Thymus (tissue), 11 donors: ENCODE measurements at regions not wholly inside any gene's neighbourhood (a gene's known extent, or its start where the extent isn't known, plus 50 kb on each side); places are given as distances from the start of the nearest gene placed in this dataset.
"Not testable (repeated sequence)": the region's sequence is repeated elsewhere in the genome, so short reads cannot be mapped to it uniquely, and the experiment has no call there.

ENCODE experiments used
- DNase-seq, 9 donors: peaks; one replicate each; pipeline ENCODE4 v3.0.0-alpha.2; 2013; ENCODE audit warnings: low spot score in 9 of 9, low read depth in 6 of 9, missing footprints in 1 of 9
- H3K27ac ChIP-seq, 2 donors: one replicate each; pipeline ENCODE4 v1.5.1; 2013; ENCODE audit warnings: control low read depth in 1 of 2, low read depth in 1 of 2, low read length in 1 of 2, mild to moderate bottlenecking in 1 of 2, moderate library complexity in 1 of 2
- H3K27me3 ChIP-seq, 2 donors: one replicate each; pipeline ENCODE4 v1.5.1; 2013; ENCODE audit warnings: low read length in 1 of 2; ENCODE audit not compliant: control insufficient read depth in 2 of 2, insufficient read depth in 1 of 2
- H3K36me3 ChIP-seq, 2 donors: one replicate each; pipeline ENCODE4 v1.5.1; 2013; ENCODE audit warnings: low read length in 1 of 2, mild to moderate bottlenecking in 1 of 2, moderate library complexity in 1 of 2; ENCODE audit not compliant: control insufficient read depth in 2 of 2, insufficient read depth in 2 of 2
- H3K4me1 ChIP-seq, 2 donors: one replicate each; pipeline ENCODE4 v1.5.1; 2013; ENCODE audit warnings: low read length in 2 of 2; ENCODE audit not compliant: control insufficient read depth in 2 of 2, insufficient read depth in 2 of 2
- H3K4me3 ChIP-seq, 2 donors: one replicate each; pipeline ENCODE4 v1.5.1; 2013; ENCODE audit warnings: low read length in 2 of 2, control low read depth in 1 of 2, mild to moderate bottlenecking in 1 of 2
- H3K9me3 ChIP-seq, 2 donors: one replicate each; pipeline ENCODE4 v1.5.1; 2013; ENCODE audit warnings: low read length in 1 of 2, mild to moderate bottlenecking in 1 of 2; ENCODE audit not compliant: control insufficient read depth in 2 of 2, insufficient read depth in 1 of 2
- WGBS: extraction: QIAGEN DNeasy Blood & Tissue Kit; methylation state at CpG from one replicate; pipeline ENCODE4 v1.1.7; 2013; 5-methylcytosine and 5-hydroxymethylcytosine counted together
- donor health status: healthy.

DNA sequence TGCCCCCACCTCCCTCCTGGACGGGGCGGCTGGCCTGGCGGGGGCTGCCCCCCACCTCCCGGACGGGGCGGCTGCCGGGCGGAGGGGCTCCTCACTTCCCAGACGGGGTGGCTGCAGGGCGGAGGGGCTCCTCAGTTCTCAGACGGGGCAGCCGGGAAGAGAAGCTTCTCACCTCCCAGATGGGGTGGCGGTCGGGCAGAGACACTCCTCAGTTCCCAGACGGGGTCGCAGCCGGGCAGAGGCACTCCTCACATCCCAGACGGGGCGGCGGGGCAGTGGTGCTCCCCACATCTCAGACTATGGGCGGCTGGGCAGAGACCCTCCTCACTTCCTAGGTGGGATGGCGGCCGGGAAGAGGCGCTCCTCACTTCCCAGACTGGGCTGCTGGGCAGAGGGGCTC, 164.7 kb upstream of the ANKRD55 start:
- H3K4me1 ChIP-seq, DNase-seq, H3K27me3 ChIP-seq, H3K36me3 ChIP-seq, H3K27ac ChIP-seq, H3K9me3 ChIP-seq, H3K4me3 ChIP-seq: not testable (repeated sequence)
- 98% methylated on average over 24 of the region's 24 CpGs for WGBS

DNA sequence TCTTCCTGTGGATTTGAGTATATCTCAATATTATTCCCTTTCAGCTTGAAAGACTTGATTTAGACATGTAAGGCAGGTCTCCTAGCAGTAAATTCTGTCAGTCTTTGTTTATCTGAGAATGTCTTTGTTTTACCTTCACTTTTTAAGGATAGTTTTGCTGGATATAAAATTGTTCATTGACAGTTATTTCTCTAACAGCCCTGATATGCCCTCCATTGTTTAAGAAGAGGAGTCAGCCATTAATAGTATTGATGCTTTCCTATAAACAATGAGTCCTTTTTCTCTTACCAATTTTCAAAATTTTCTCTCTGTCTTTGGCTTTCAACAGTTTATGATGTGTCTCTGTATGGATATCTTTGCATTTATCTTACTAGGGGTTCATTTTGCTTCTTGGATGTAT, 163.5 kb upstream of the ANKRD55 start:
- Histone ChIP-seq H3K27me3 (no peaks in the 10 kb centered on the region), H3K36me3 (no peaks in the 10 kb centered on the region), H3K27ac (no peak overlapping the region), H3K9me3 (peaks cover 0 to 6% of the 10 kb centered on the region in 2 donors), H3K4me3 (no peak overlapping the region), H3K4me1 (no peaks in the 10 kb centered on the region)
- DNase-seq: no peak

DNA sequence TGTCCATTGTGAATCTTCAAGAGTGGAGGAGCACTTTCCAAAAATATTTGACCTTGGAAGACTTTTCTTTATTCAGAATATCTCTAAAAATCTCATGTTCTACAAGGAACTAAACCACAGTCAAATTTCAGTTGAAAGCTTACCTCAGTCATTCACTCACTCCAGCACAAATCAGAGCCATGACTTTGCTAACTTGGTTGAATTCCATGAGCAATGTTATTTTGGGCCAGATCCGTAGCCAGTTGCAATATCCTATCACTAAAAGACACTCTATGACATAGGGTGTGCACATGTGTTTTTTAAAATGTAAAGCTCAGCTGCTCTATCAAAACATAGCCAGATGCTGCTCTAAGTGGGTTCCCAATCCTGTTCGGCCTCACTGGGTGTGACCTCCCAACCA, 156.1 kb upstream of the ANKRD55 start:
- no peak overlapping the region for H3K27ac ChIP-seq
- DNase-seq: no peak
- WGBS: over 99% methylated on average over 2 of the region's 2 CpGs

DNA sequence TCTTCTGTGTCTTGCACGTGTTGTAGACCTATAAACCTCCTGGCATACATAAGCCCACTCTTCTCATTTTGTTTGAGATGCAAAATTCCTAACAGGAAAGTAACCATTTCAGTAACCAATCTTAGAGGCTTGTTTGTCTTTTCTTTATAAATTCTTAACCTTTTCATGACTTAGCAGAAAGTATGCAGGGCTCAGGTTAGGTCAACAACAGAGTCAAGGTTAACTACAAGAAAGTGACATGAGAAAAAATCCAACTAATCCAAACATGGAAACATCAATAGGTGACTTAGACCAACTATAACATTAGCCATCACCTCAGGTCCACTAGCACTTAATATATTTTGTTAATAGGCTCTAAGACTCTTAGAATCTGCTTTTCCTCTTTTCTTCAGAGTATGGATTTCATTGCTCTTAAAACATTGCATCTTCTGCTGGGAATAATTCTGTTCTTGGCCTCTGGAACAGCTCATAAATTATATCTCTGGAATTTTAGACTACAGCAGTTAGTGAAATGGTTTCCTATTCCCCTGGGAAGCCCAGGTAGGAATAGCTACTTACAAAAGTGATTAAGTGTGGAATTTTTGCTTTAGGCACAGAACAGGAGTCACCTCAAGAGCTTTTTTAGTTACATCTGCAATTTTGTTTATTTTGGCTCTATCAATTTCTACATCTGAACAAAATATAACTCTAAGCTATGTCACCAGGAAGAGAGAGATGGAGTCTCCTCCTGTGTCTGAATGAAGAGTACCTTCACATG, 155.3 kb upstream of the ANKRD55 start:
- WGBS: 95% methylated on average over 1 of the region's 1 CpG
- H3K4me1 ChIP-seq: no peaks in the 10 kb centered on the region
- no peak for DNase-seq
- H3K4me3 ChIP-seq: no peak overlapping the region
- H3K27ac ChIP-seq: no peak overlapping the region
- no peaks in the 10 kb centered on the region for H3K36me3 ChIP-seq
- H3K27me3 ChIP-seq: no peaks in the 10 kb centered on the region
- H3K9me3 ChIP-seq: no peaks in the 10 kb centered on the region

More for the DNA sequence above, 156.1 kb upstream of the ANKRD55 start:
- Histone ChIP-seq H3K27me3 (no peaks in the 10 kb centered on the region), H3K4me1 (no peaks in the 10 kb centered on the region), H3K36me3 (no peaks in the 10 kb centered on the region), H3K4me3 (no peak overlapping the region), H3K9me3 (no peaks in the 10 kb centered on the region)

DNA sequence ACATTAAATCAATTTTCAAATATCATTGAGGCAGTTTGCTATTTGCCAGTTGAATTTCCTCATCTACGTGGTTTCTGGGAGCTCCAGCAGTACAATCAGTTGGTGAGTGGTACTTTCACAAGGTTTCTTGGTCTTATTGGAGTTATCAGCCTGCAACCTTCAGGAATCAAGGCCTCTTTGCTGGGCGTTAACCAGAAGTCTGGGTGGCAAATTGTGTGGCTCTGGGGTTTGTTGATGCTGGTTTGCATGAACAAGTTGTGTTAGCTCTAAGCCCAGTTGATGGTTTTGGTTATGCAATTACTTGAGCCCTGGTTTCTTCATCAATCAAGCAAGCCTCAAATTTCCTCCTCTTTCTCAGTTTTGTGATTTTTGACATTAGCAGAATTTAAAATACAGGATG, 152.9 kb upstream of the ANKRD55 start:
- no peaks in the 10 kb centered on the region for H3K36me3 ChIP-seq
- no peaks in the 10 kb centered on the region for H3K9me3 ChIP-seq
- H3K27me3 ChIP-seq: no peaks in the 10 kb centered on the region
- 91% methylated on average over 2 of the region's 2 CpGs for WGBS
- no peak overlapping the region for H3K27ac ChIP-seq
- no peaks in the 10 kb centered on the region for H3K4me1 ChIP-seq
- no peak overlapping the region for H3K4me3 ChIP-seq
- no peak for DNase-seq

DNA sequence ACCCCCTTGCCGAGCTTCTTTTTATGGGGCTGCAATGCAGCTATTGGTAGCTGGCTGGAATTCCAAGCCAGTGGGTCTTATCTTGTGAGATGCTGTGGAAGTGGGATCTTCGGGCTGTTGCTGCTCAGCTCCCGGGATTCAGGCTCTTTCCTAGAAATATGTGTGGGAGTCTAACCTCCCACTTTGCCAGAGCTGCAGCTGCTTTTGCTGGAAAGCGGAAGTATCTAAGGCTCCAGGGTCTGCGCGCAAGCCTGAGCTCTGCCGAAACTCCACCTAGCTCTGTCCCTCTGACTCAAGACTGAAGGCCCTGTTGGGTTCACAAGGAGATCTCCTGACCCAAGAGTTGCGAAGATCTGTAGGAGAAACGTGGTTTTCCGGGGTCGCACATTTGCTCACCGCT, 151.1 kb upstream of the ANKRD55 start:
- Histone ChIP-seq H3K4me1 (no peaks in the 10 kb centered on the region), H3K4me3 (no peak overlapping the region), H3K27ac (no peak overlapping the region), H3K36me3 (no peaks in the 10 kb centered on the region), H3K27me3 (no peaks in the 10 kb centered on the region), H3K9me3 (no peaks in the 10 kb centered on the region)
- WGBS: 88% methylated on average over 12 of the region's 12 CpGs
- DNase-seq: no peak

DNA sequence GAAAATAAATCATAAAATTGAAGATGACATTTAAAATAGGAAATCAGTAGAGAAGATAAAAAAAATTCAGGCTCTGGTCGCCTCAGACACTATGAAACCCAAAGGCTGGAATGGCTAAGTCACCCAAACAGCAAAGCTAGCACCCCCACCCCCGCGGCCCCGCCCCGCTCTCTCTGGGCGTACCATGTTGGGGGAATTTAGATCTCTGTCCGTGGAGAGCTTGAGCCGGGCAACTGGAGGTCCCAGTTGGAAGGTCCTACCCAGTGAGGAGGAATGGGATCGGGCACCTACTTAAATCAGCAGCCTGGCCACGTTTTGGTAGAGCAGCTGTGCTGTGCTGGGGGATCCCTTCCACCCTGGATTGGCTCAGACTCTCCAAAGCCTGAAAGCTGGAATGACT, 150.6 kb upstream of the ANKRD55 start:
- no peak overlapping the region for H3K27ac ChIP-seq
- H3K4me3 ChIP-seq: no peak overlapping the region
- DNase-seq: no peak
- H3K4me1 ChIP-seq: no peaks in the 10 kb centered on the region
- H3K9me3 ChIP-seq: no peaks in the 10 kb centered on the region
- H3K27me3 ChIP-seq: no peaks in the 10 kb centered on the region
- WGBS: 96% methylated on average over 10 of the region's 10 CpGs
- H3K36me3 ChIP-seq: no peaks in the 10 kb centered on the region

DNA sequence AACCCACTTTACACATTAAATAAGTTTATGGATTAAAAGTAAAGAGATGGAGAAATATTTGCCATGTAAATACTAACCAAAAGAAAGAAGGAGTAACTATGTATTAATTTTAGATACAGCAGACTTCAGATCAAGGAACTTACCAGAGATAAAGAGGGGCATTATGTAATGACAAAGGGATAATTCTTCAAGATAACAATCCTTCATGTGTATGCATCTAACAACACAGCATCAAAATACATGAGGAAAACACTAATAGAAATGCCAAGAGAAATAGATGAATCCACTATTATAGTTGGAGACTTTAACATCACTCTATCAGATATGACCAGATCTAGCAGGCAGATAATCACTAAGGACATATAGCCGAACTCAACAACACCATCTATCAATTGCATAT, 149.8 kb upstream of the ANKRD55 start:
- Histone ChIP-seq H3K9me3 (no peaks in the 10 kb centered on the region), H3K4me1 (no peaks in the 10 kb centered on the region), H3K27me3 (no peaks in the 10 kb centered on the region), H3K27ac (no peak overlapping the region), H3K36me3 (no peaks in the 10 kb centered on the region), H3K4me3 (no peak overlapping the region)
- 97% methylated on average over 1 of the region's 1 CpG for WGBS
- no peak for DNase-seq

DNA sequence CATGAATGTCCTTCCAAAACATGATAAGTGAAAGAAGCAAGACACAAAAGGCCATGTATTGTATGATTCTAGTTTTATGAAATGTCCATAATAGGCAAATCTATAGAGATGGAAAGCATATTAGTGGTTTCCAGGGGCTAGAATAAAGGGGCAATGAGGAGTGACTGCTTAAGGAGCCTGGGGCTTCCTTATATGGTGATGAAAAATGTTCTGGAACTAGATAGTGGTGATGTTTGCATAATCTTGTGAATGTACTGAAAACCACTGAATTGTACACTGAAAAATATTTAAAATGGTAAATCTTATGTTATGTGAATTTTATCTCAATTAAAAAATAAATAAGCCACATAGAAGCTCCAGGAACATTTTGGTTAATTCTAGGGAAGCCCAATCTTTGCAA, 144.4 kb upstream of the ANKRD55 start:
- H3K27me3 ChIP-seq: no peaks in the 10 kb centered on the region
- peaks cover 0 to 4% of the 10 kb centered on the region in 2 donors for H3K9me3 ChIP-seq
- no peak for DNase-seq
- H3K27ac ChIP-seq: no peak overlapping the region
- no peaks in the 10 kb centered on the region for H3K4me1 ChIP-seq
- no peaks in the 10 kb centered on the region for H3K36me3 ChIP-seq
- H3K4me3 ChIP-seq: no peak overlapping the region

DNA sequence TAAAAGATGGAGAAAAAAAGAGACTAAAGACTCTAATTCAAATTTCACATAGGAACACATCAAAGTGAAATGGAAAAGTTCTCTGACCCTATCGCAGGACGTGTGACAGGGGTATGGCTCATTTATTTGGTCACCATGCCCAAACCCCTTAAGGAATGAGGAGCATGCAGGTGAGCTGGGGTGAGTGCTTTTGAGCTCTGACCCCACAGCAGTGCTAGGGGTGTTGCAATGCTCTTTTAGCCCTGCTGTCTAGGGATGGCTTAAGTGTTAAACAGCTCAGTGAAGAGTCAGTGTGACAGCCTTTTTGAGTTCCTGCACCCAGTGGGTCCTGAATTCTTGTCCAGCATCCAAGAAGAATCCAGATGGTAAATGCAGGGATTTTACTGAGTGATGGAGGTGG, 143.0 kb upstream of the ANKRD55 start:
- H3K36me3 ChIP-seq: no peaks in the 10 kb centered on the region
- H3K4me1 ChIP-seq: no peaks in the 10 kb centered on the region
- no peak for DNase-seq
- H3K9me3 ChIP-seq: peaks cover 0 to 4% of the 10 kb centered on the region in 2 donors
- no peaks in the 10 kb centered on the region for H3K27me3 ChIP-seq
- no peak overlapping the region for H3K27ac ChIP-seq
- 95% methylated on average over 2 of the region's 2 CpGs for WGBS
- no peak overlapping the region for H3K4me3 ChIP-seq
